ENCODE measurements at regions not wholly inside any gene's neighbourhood (a gene's known extent, or its start where the extent isn't known, plus 50 kb on each side); places are given as distances from the start of the nearest gene placed in this dataset.

GRCh38 chr2:56674084-56674483 lies 490.3 kb downstream of the CCDC85A start (continued):
- TF ChIP-seq RNF2 (IDR thresholded peaks at IDR 0.05; ENCODE audit: borderline replicate concordance, low read depth, low read length, missing control alignments, poor library complexity, severe bottlenecking) (no peak), RXRA (IDR thresholded peaks at IDR 0.05; ENCODE audit: insufficient read depth, low read depth, low read length) (no peak), GTF2F1 (IDR thresholded peaks at IDR 0.05; ENCODE audit: borderline replicate concordance, low read depth, low read length) (no peak), SP1 (IDR thresholded peaks at IDR 0.05; ENCODE audit: low read depth, low read length) (no peak), POLR2AphosphoS5 (IDR thresholded peaks at IDR 0.05; ENCODE audit: low read depth, low read length) (no peak), BCL11A (IDR thresholded peaks at IDR 0.05; ENCODE audit: low read depth in 2 of 2, low read length in 2 of 2) (no peak), CBX5 (IDR thresholded peaks at IDR 0.05; ENCODE audit: low read depth, low read length) (no peak)

Data from H1 (cell line).